Keratinocyte (primary cell): ENCODE measurements at regions not wholly inside any gene's neighbourhood (a gene's known extent, or its start where the extent isn't known, plus 50 kb on each side); places are given as distances from the start of the nearest gene placed in this dataset.

Experiments used
- DNase-seq: peaks from one replicate; pipeline ENCODE4 v3.0.0-alpha.2; 2011; ENCODE audit warnings: low read depth, missing footprints, low spot score
- FAIRE-seq: peaks from 2 replicates; lab custom pipeline; 2011; peaks lifted over from hg19 to GRCh38; lab: Jason Lieb, UNC
- H2AFZ ChIP-seq: 2 replicates; pipeline ENCODE4 v1.6.0; 2012; ENCODE audit warnings: low read length, control low read depth, inconsistent platforms; ENCODE audit not compliant: control insufficient read depth
- H3K27ac ChIP-seq: 2 replicates; pipeline ENCODE4 v1.5.1; 2011; ENCODE audit warnings: low read length; ENCODE audit not compliant: control insufficient read depth, insufficient read depth
- H3K27me3 ChIP-seq: 3 replicates; pipeline ENCODE4 v1.6.0; 2011; ENCODE audit warnings: low read length; ENCODE audit not compliant: control insufficient read depth, insufficient read depth; ENCODE audit errors: extremely low read depth
- H3K36me3 ChIP-seq, 2 experiments: 2 replicates in 1 of 2; 3 replicates in 1 of 2; pipeline ENCODE4 v1.5.1; 2011; ENCODE audit warnings: low read length in 2 of 2, mild to moderate bottlenecking in 1 of 2; ENCODE audit not compliant: control insufficient read depth in 2 of 2, insufficient read depth in 2 of 2; ENCODE audit errors: extremely low read depth in 1 of 2
- H3K4me1 ChIP-seq: 3 replicates; pipeline ENCODE4 v1.5.1; 2011; ENCODE audit warnings: low read length; ENCODE audit not compliant: control insufficient read depth, insufficient read depth; ENCODE audit errors: extremely low read depth
- H3K4me2 ChIP-seq: 3 replicates; pipeline ENCODE4 v1.6.0; 2011; ENCODE audit warnings: low read depth, low read length; ENCODE audit not compliant: control insufficient read depth, insufficient read depth; ENCODE audit errors: extremely low read depth
- H3K4me3 ChIP-seq, 3 experiments: fragments of 200-600 bp in 1 of 3; sonication (generic) in 1 of 3; 2 replicates in 2 of 3; 3 replicates in 1 of 3; pipeline ENCODE4 v1.5.1; 2011 to 2016; ENCODE audit warnings: low read length in 3 of 3, mild to moderate bottlenecking in 3 of 3, control low read depth in 2 of 3, inconsistent platforms in 1 of 3, low read depth in 1 of 3, mixed read lengths in 1 of 3, mixed run types in 1 of 3, moderate library complexity in 1 of 3; ENCODE audit not compliant: control insufficient read depth in 2 of 3, insufficient read depth in 2 of 3; ENCODE audit errors: extremely low read depth in 1 of 3
- H3K79me2 ChIP-seq: 2 replicates; pipeline ENCODE4 v1.6.0; 2012; ENCODE audit warnings: low read length; ENCODE audit not compliant: control insufficient read depth, insufficient read depth
- H3K9ac ChIP-seq: 3 replicates; pipeline ENCODE4 v1.6.0; 2011; ENCODE audit warnings: low read length; ENCODE audit not compliant: control insufficient read depth, insufficient read depth; ENCODE audit errors: extremely low read depth
- H3K9me1 ChIP-seq: 3 replicates; pipeline ENCODE4 v1.6.0; 2011; ENCODE audit warnings: low read length; ENCODE audit not compliant: control insufficient read depth, insufficient read depth; ENCODE audit errors: extremely low read depth
- H3K9me3 ChIP-seq: 2 replicates; pipeline ENCODE4 v1.5.1; 2012; ENCODE audit warnings: low read depth, low read length; ENCODE audit not compliant: control insufficient read depth
- H4K20me1 ChIP-seq: 3 replicates; pipeline ENCODE4 v1.6.0; 2011; ENCODE audit warnings: low read length; ENCODE audit not compliant: control insufficient read depth, insufficient read depth; ENCODE audit errors: extremely low read depth
- CTCF ChIP-seq, 3 experiments: IDR thresholded peaks in 1 of 3; conservative IDR thresholded peaks in 1 of 3; optimal IDR thresholded peaks in 1 of 3; 2 replicates in 2 of 3; 3 replicates in 1 of 3; pipeline versions ENCODE3 to v1.5.1; 2011; ENCODE audit warnings: low read length in 3 of 3, mild to moderate bottlenecking in 3 of 3, moderate library complexity in 2 of 3, control low read depth in 1 of 3, inconsistent platforms in 1 of 3; ENCODE audit not compliant: insufficient read depth in 2 of 3; ENCODE audit errors: extremely low read depth in 1 of 3
- EZH2 ChIP-seq: IDR thresholded peaks from one replicate; pipeline ENCODE4 v1.6.1; 2012; ENCODE audit warnings: inconsistent platforms, mild to moderate bottlenecking, low read length, moderate library complexity
- dilution Hi-C: fragments of 300-500 bp; cut with MboI; formaldehyde crosslinking; loops from one replicate; pipeline ENCODE4 v1.7.0; 2020; ENCODE audit warnings: low sequenced_read_pairs; ENCODE audit not compliant: extremely low pct_ligation_motif_present

- FAIRE-seq, result no peak
- TF ChIP-seq CTCF (optimal IDR thresholded peaks at IDR 0.05 in 1 of 3, IDR thresholded peaks at IDR 0.05 in 1 of 3, conservative IDR thresholded peaks at IDR 0.05 in 1 of 3; ENCODE audit: extremely low read depth in 1 of 3, insufficient read depth in 2 of 3, low read length in 3 of 3) (no peak), EZH2 (no peak)
- dilution Hi-C loops, result no loop called here
Measured at GRCh38 chr7:69414555-69414954, 183.7 kb upstream of the AUTS2 start.

GRCh38 chr7:69418869-69419670, 179.2 kb upstream of the AUTS2 start:
- H3K4me2 ChIP-seq, result no peak overlapping the region
- H4K20me1 ChIP-seq, result no peaks in the 10 kb centered on the region
- DNase-seq (no peak), FAIRE-seq (no peak)
- no peaks in the 10 kb centered on the region for H3K9me1 ChIP-seq
- no peak overlapping the region for H3K4me3 ChIP-seq
- no peaks in the 10 kb centered on the region for H3K79me2 ChIP-seq
- no peaks in the 10 kb centered on the region for H3K9me3 ChIP-seq
- H3K9ac ChIP-seq, result no peak overlapping the region
- TF ChIP-seq EZH2, result no peak
- no peak for TF ChIP-seq CTCF (optimal IDR thresholded peaks at IDR 0.05 in 1 of 3, IDR thresholded peaks at IDR 0.05 in 1 of 3, conservative IDR thresholded peaks at IDR 0.05 in 1 of 3; ENCODE audit: extremely low read depth in 1 of 3, insufficient read depth in 2 of 3, low read length in 3 of 3)
- no peaks in the 10 kb centered on the region for H3K27me3 ChIP-seq
- H3K4me1 ChIP-seq, result no peaks in the 10 kb centered on the region
- H3K36me3 ChIP-seq, result no peaks in the 10 kb centered on the region
- H3K27ac ChIP-seq, result no peak overlapping the region
- H2AFZ ChIP-seq, result no peak overlapping the region
- dilution Hi-C loops, result no loop called here

More at GRCh38 chr7:69414555-69414954, 183.7 kb upstream of the AUTS2 start:
- H3K9ac ChIP-seq, result no peak overlapping the region
- H3K9me3 ChIP-seq, result no peaks in the 10 kb centered on the region
- no peaks in the 10 kb centered on the region for H3K4me1 ChIP-seq
- H3K4me2 ChIP-seq, result no peak overlapping the region
- no peaks in the 10 kb centered on the region for H3K9me1 ChIP-seq
- H3K27ac ChIP-seq, result no peak overlapping the region
- no peaks in the 10 kb centered on the region for H3K36me3 ChIP-seq
- H2AFZ ChIP-seq, result no peak overlapping the region
- no peak for DNase-seq
- H4K20me1 ChIP-seq, result no peaks in the 10 kb centered on the region
- no peaks in the 10 kb centered on the region for H3K27me3 ChIP-seq
- no peaks in the 10 kb centered on the region for H3K79me2 ChIP-seq
- H3K4me3 ChIP-seq, result no peak overlapping the region
